ENCODE measurements at regions not wholly inside any gene's neighbourhood (a gene's known extent, or its start where the extent isn't known, plus 50 kb on each side); places are given as distances from the start of the nearest gene placed in this dataset.

DNA sequence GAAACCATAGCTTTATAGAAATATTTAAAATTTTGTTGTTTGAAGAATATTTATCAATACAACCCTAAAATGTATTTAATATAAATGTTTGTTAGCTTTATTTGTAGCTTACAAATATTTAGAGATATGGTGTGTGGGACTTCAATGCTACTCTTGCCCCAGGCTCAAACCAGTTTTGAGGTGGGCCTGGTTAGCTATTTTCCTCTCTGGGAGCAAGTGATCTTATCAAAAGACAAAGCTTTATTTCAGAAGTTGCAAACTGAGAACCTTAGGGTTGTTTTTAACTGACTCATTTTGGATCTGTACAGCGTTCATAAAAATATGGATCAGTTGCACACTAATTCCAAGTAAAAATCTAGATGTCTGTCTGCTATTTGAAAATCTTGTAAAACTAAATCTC is 563.6 kb upstream of the CDH2 start:
- Histone ChIP-seq H3K27ac (ENCODE audit: extremely low read length, insufficient read depth, low read length) (no peak overlapping the region), H3K9ac (ENCODE audit: insufficient read depth, low read depth, low read length) (no peak overlapping the region), H4K20me1 (ENCODE audit: insufficient read depth, low read length) (no peaks in the 10 kb centered on the region), H3K4me2 (ENCODE audit: low read depth, low read length) (no peak overlapping the region), H3K4me1 (ENCODE audit: insufficient read depth, low read length) (no peaks in the 10 kb centered on the region), H3K36me3 (replicated peaks in 1 of 2; ENCODE audit: control insufficient read depth in 1 of 2, insufficient read depth in 2 of 2, low read length in 2 of 2) (no peaks in the 10 kb centered on the region), H2AFZ (ENCODE audit: low read length) (no peak overlapping the region), H3K79me2 (ENCODE audit: insufficient read depth, low read length) (no peaks in the 10 kb centered on the region), H3K9me3 (ENCODE audit: low read length) (no peaks in the 10 kb centered on the region), H3K4me3 (replicated peaks in 1 of 3; ENCODE audit: insufficient read depth in 1 of 3, low read depth in 2 of 3, low read length in 3 of 3) (no peak overlapping the region), H3K27me3 (ENCODE audit: control insufficient read depth in 1 of 2, insufficient read depth in 2 of 2, low read length in 2 of 2) (no peaks in the 10 kb centered on the region)
- TF ChIP-seq SP4 (CRISPR knock-in tag; IDR thresholded peaks at IDR 0.05) = no peak
- TF ChIP-seq ZNF121 (CRISPR knock-in tag; IDR thresholded peaks at IDR 0.05) = no peak
- TF ChIP-seq, protein P1, sequence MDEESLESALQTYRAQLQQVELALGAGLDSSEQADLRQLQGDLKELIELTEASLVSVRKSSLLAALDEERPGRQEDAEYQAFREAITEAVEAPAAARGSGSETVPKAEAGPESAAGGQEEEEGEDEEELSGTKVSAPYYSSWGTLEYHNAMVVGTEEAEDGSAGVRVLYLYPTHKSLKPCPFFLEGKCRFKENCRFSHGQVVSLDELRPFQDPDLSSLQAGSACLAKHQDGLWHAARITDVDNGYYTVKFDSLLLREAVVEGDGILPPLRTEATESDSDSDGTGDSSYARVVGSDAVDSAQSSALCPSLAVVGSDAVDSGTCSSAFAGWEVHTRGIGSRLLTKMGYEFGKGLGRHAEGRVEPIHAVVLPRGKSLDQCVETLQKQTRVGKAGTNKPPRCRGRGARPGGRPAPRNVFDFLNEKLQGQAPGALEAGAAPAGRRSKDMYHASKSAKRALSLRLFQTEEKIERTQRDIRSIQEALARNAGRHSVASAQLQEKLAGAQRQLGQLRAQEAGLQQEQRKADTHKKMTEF (CRISPR knock-in tag; IDR thresholded peaks at IDR 0.05) = no peak
- no peak for TF ChIP-seq ZNF563 (CRISPR knock-in tag; IDR thresholded peaks at IDR 0.05)
- no peak for TF ChIP-seq RFX1 (IDR thresholded peaks at IDR 0.05)
- TF ChIP-seq SNAPC2 (CRISPR knock-in tag; IDR thresholded peaks at IDR 0.05) = no peak
- no peak for TF ChIP-seq GTF2F1 (IDR thresholded peaks at IDR 0.05; ENCODE audit: low read length)
- ChIA-PET POLR2A (no interaction called here), CTCF (ENCODE audit: low intra/inter-chr PET ratio, low total read pairs) (no interaction called here)
- no peak for FAIRE-seq
- no TSS peak for BruUV-seq (replicated peaks)
- no peak for DNase-seq (ENCODE audit: low spot score)
- ATAC-seq = no peak
- in situ Hi-C loops (cut with HindIII; ENCODE audit: extremely low pct_ligation_motif_present, low pct_unique_long_range_greater_than_20kb) = no loop called here
- intact Hi-C loops (cut with micrococcal nuclease; ENCODE audit: unreplicated experiment) = no loop called here
- 0% methylated on average over 1 of the region's 1 CpG for WGBS (ENCODE audit: low lambda C conversion rate)

DNA sequence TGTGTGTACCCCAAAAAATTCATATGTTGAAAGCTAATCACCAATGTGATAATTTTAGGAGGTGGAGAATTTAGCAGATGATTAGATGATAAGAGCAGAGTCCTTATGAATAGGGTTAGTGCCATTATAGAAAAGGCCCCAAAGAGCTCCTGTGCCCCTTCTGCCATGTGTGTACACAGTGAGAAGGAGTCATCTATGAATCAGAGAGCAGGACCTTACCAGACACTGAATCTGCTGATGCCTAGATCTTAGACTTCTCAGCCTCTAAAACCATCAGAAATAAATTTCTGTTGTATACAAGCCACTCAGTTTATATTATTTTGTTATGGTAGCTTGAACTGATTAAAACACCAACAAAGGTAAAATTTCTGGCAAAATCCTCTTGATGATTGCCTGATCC is 560.0 kb upstream of the CDH2 start:
- no peak for FAIRE-seq
- Histone ChIP-seq H3K36me3 (replicated peaks in 1 of 2; ENCODE audit: control insufficient read depth in 1 of 2, insufficient read depth in 2 of 2, low read length in 2 of 2) (no peaks in the 10 kb centered on the region), H3K27me3 (ENCODE audit: control insufficient read depth in 1 of 2, insufficient read depth in 2 of 2, low read length in 2 of 2) (no peaks in the 10 kb centered on the region), H3K9me3 (ENCODE audit: low read length) (no peaks in the 10 kb centered on the region), H3K4me1 (ENCODE audit: insufficient read depth, low read length) (no peaks in the 10 kb centered on the region), H3K79me2 (ENCODE audit: insufficient read depth, low read length) (no peaks in the 10 kb centered on the region), H2AFZ (ENCODE audit: low read length) (no peak overlapping the region), H3K4me3 (replicated peaks in 1 of 3; ENCODE audit: insufficient read depth in 1 of 3, low read depth in 2 of 3, low read length in 3 of 3) (no peak overlapping the region), H3K4me2 (ENCODE audit: low read depth, low read length) (no peak overlapping the region), H3K9ac (ENCODE audit: insufficient read depth, low read depth, low read length) (no peak overlapping the region), H3K27ac (ENCODE audit: extremely low read length, insufficient read depth, low read length) (no peak overlapping the region), H4K20me1 (ENCODE audit: insufficient read depth, low read length) (no peaks in the 10 kb centered on the region)
- DNase-seq (ENCODE audit: low spot score) = no peak
- ChIA-PET CTCF (ENCODE audit: low intra/inter-chr PET ratio, low total read pairs) (no interaction called here), POLR2A (no interaction called here)
- in situ Hi-C loops (cut with HindIII; ENCODE audit: extremely low pct_ligation_motif_present, low pct_unique_long_range_greater_than_20kb) (no loop called here), intact Hi-C loops (cut with micrococcal nuclease; ENCODE audit: unreplicated experiment) (no loop called here)
- no peak for ATAC-seq
- BruUV-seq (replicated peaks) = no TSS peak
- TF ChIP-seq, protein P2, sequence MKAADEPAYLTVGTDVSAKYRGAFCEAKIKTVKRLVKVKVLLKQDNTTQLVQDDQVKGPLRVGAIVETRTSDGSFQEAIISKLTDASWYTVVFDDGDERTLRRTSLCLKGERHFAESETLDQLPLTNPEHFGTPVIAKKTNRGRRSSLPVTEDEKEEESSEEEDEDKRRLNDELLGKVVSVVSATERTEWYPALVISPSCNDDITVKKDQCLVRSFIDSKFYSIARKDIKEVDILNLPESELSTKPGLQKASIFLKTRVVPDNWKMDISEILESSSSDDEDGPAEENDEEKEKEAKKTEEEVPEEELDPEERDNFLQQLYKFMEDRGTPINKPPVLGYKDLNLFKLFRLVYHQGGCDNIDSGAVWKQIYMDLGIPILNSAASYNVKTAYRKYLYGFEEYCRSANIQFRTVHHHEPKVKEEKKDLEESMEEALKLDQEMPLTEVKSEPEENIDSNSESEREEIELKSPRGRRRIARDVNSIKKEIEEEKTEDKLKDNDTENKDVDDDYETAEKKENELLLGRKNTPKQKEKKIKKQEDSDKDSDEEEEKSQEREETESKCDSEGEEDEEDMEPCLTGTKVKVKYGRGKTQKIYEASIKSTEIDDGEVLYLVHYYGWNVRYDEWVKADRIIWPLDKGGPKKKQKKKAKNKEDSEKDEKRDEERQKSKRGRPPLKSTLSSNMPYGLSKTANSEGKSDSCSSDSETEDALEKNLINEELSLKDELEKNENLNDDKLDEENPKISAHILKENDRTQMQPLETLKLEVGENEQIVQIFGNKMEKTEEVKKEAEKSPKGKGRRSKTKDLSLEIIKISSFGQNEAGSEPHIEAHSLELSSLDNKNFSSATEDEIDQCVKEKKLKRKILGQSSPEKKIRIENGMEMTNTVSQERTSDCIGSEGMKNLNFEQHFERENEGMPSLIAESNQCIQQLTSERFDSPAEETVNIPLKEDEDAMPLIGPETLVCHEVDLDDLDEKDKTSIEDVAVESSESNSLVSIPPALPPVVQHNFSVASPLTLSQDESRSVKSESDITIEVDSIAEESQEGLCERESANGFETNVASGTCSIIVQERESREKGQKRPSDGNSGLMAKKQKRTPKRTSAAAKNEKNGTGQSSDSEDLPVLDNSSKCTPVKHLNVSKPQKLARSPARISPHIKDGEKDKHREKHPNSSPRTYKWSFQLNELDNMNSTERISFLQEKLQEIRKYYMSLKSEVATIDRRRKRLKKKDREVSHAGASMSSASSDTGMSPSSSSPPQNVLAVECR (CRISPR knock-in tag; IDR thresholded peaks at IDR 0.05; ENCODE audit: borderline replicate concordance) = no peak
- TF ChIP-seq BCL6 (CRISPR knock-in tag; IDR thresholded peaks at IDR 0.05) (no peak), ZNF350 (CRISPR knock-in tag; IDR thresholded peaks at IDR 0.05; ENCODE audit: borderline replicate concordance, low read depth) (no peak)
- TF ChIP-seq, protein P3, sequence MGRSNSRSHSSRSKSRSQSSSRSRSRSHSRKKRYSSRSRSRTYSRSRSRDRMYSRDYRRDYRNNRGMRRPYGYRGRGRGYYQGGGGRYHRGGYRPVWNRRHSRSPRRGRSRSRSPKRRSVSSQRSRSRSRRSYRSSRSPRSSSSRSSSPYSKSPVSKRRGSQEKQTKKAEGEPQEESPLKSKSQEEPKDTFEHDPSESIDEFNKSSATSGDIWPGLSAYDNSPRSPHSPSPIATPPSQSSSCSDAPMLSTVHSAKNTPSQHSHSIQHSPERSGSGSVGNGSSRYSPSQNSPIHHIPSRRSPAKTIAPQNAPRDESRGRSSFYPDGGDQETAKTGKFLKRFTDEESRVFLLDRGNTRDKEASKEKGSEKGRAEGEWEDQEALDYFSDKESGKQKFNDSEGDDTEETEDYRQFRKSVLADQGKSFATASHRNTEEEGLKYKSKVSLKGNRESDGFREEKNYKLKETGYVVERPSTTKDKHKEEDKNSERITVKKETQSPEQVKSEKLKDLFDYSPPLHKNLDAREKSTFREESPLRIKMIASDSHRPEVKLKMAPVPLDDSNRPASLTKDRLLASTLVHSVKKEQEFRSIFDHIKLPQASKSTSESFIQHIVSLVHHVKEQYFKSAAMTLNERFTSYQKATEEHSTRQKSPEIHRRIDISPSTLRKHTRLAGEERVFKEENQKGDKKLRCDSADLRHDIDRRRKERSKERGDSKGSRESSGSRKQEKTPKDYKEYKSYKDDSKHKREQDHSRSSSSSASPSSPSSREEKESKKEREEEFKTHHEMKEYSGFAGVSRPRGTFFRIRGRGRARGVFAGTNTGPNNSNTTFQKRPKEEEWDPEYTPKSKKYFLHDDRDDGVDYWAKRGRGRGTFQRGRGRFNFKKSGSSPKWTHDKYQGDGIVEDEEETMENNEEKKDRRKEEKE (IDR thresholded peaks at IDR 0.05) = no peak
